AG04449 (cell line): ENCODE measurements at regions not wholly inside any gene's neighbourhood (a gene's known extent, or its start where the extent isn't known, plus 50 kb on each side); places are given as distances from the start of the nearest gene placed in this dataset.

Experiments
- CTCF ChIA-PET: fragments of 350-600 bp; formaldehyde crosslinking; extraction: SDS; loops from one replicate; lab custom pipeline; 2021; ENCODE audit warnings: antibody characterized with exemption; lab: Yijun Ruan, JAX
- POLR2A ChIA-PET: fragments of 400-600, 350-600 bp; formaldehyde crosslinking; extraction: SDS; loops from one replicate; lab custom pipeline; 2020; ENCODE audit warnings: antibody characterized with exemption, inconsistent platforms; lab: Yijun Ruan, JAX
- DNase-seq: peaks from one replicate; pipeline ENCODE4 v3.0.0-alpha.2; 2010; ENCODE audit warnings: low read depth, low spot score
- H3K4me3 ChIP-seq: 2 replicates; pipeline ENCODE4 v1.5.1; 2011; ENCODE audit warnings: low read depth, mild to moderate bottlenecking, control low read depth, low read length
- TF ChIP-seq, protein P1 (sequence below): IDR thresholded peaks from one replicate; pipeline ENCODE4 v1.5.1; 2011; ENCODE audit warnings: mild to moderate bottlenecking, moderate library complexity, low read length, control low read depth, inconsistent platforms; ENCODE audit not compliant: insufficient read depth; ENCODE audit errors: missing control alignments

DNA sequence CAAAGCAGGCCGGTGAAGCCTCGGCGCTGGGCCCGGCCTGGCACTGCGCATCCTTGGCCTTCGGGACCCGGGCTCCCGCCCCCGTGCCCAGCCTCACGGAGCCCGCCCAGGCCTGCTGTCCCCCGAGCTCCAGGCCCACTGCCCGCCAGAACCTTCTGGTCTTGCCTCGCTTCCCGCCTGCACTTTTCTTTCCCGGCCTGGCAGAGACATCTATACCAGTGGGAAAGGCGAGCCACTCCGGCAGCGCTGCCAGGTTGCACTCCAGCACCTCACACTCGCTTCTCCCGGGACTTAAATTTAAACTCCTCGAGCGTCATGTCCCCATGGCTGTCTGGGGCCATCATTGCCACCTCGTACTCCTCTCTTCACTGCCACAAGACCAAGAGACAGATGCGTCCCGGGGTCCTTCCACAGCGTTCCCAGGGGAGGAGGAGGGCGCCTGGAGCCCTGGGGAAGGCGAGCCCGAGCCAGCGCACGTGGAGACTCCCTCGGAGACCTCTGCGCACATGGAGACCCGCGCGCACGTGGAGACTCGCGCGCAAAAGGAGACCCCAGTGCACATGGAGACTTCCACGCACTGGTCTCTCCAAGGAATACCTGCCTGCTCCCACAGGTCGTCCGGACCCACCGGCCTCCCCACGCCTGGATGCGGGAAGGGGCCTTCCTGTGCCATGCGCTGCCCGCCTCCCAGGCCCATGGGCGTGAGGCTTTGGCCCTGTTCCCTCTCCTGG lies 253.1 kb upstream of the SALL3 start:
- no peak for DNase-seq
- POLR2A ChIA-PET: no interaction called here
- CTCF ChIA-PET: no interaction called here
- TF ChIP-seq, protein P1, sequence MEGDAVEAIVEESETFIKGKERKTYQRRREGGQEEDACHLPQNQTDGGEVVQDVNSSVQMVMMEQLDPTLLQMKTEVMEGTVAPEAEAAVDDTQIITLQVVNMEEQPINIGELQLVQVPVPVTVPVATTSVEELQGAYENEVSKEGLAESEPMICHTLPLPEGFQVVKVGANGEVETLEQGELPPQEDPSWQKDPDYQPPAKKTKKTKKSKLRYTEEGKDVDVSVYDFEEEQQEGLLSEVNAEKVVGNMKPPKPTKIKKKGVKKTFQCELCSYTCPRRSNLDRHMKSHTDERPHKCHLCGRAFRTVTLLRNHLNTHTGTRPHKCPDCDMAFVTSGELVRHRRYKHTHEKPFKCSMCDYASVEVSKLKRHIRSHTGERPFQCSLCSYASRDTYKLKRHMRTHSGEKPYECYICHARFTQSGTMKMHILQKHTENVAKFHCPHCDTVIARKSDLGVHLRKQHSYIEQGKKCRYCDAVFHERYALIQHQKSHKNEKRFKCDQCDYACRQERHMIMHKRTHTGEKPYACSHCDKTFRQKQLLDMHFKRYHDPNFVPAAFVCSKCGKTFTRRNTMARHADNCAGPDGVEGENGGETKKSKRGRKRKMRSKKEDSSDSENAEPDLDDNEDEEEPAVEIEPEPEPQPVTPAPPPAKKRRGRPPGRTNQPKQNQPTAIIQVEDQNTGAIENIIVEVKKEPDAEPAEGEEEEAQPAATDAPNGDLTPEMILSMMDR: no peak
- H3K4me3 ChIP-seq: no peak overlapping the region

DNA sequence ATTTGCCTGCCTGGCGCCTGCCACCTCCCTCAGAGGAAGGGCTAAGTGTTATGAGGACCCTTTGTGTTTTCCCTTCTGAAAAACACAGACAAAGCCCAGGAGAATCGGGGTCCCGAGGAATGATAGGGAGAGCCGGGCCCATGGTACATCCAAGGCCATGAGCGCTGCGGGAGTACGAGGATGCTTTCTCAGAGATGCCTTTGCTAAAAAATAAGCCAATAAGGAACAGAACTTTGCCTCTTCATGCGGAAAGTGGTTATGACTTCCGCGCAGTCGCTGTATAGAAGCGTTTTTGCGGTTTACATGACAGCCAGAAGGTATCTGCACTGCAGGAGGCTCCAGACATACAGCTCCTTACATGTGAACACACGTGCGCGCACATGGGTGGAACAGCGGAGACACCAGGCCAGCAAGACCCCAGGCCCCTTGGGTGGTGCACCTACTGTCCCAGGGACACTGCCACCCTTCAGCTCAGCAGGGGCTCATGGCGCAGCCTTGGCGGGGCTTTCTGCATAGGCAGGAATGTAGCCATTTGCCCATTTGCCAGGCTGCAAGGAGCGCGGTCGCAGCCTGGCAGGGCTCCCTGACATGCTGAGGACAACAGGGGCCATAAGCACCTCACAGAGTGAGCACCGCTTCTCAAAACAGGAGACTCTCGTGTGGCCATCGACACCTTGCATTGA lies 252.4 kb upstream of the SALL3 start:
- CTCF ChIA-PET: no interaction called here
- POLR2A ChIA-PET: no interaction called here
- TF ChIP-seq, protein P1: no peak
- no peak for DNase-seq
- no peak overlapping the region for H3K4me3 ChIP-seq

DNA sequence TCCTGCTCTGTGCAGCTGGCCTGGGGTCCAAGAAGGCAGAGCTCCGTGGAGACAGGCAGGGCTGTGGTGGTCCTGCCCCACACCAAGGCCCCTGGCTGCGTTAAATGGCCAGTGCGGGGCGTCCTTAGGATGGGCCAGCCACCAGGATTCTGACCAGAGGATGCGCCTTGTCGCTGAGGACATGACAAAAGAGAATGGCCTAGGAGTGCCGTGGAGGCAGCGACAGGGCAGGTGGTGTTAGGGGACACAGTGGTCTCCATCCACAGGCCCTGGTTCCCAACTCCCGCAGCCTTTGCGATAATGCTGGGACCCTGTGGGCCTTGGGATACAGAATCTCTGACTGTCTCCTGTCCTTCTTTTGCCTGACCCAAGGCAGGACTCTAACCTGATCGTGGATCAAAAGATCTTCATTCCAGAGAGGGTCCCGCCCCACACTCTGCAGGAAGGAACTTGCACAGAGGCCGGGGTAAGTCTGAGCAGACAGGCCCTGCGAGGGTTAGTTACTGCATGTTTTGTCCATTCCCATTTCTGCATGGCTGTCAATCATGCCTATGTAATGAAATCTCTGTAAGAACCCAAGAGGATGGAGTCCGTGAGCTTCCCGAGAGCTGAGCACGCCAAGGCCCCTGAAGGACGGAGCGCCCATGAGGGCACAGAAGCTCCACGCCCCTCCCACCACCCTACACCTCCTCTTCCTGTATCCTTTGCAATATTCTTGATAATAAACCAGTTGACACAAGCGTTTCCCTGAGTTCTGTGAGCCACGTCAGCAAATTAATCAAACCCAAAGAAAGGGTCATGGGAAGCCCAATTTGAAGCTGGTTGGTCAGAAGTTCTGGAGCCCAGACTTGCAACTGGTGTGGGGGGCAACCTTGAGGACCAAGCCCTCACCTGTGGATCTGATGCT lies 251.5 kb upstream of the SALL3 start:
- ChIA-PET CTCF (no interaction called here), POLR2A (no interaction called here)
- DNase-seq: no peak
- TF ChIP-seq, protein P1: no peak
- H3K4me3 ChIP-seq: no peak overlapping the region

DNA sequence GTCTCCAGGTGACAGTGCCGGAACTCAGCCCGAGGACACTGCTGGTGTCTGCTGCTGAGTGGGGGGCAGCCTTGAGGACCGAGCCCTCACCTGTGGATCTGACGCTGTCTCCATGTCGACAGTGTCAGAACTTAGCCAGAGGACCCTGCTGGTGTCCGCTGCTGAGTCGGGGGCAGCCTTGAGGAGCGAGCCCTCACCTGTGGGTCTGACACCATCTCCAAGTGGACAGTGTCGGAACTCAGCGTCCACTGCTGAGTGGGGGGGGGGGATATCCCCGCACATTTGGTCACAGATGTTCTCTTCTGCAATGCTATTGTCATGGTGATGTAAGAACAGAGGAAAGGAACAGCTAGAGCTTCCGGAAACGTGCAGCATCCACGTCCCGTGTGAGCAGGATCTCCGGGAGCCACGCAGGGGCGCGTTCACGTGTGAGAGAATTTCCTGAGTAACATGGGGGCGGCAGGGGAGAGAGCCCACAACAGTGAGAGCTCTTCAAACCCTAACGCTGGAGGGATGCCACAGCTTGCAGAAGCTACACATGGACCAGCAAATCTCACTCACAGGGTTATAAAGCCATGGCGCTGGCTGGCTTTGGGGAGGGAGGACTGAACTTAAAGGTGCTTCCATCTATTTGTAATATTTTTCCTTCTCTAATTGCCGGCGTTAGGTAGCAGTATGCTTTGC lies 250.7 kb upstream of the SALL3 start:
- DNase-seq: no peak
- ChIA-PET POLR2A (no interaction called here), CTCF (no interaction called here)
- TF ChIP-seq, protein P1: no peak
- H3K4me3 ChIP-seq: no peak overlapping the region

DNA sequence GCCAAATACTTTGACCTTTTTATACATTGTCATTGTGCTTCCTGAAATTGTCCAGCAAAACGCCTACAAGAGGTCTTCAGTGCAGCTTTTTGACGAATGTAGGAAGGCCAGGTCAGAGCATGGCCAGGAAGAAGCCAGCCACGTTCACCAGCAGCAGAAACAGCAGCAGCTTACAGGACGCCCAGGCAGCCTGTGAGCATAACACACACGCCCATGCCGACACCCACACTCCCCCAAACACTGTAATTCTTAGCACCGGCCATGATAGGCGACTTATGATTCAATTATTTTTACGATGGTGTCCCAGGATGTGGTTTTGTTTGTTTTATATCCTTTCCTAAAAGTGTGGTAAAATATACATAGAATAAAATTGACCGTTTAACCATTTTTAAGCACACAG lies 249.1 kb upstream of the SALL3 start:
- H3K4me3 ChIP-seq: no peak overlapping the region
- TF ChIP-seq, protein P1: no peak
- ChIA-PET CTCF (no interaction called here), POLR2A (no interaction called here)
- no peak for DNase-seq
